Erythroblast (primary cell): ENCODE measurements at regions not wholly inside any gene's neighbourhood (a gene's known extent, or its start where the extent isn't known, plus 50 kb on each side); places are given as distances from the start of the nearest gene placed in this dataset.

Experiments
- GATA1 ChIP-seq: IDR thresholded peaks from 2 replicates; pipeline ENCODE4 v1.6.1; 2011; ENCODE audit warnings: low read depth, mild to moderate bottlenecking, control low read depth, low read length, moderate library complexity
- POLR2A ChIP-seq: IDR thresholded peaks from 2 replicates; pipeline ENCODE4 v1.6.1; 2011; ENCODE audit warnings: mild to moderate bottlenecking, low read length

GRCh38 chr20:40860487-40860902, 168.1 kb upstream of the TOP1 start:
- no peak for TF ChIP-seq GATA1
- no peak for TF ChIP-seq POLR2A
